ENCODE measurements at regions not wholly inside any gene's neighbourhood (a gene's known extent, or its start where the extent isn't known, plus 50 kb on each side); places are given as distances from the start of the nearest gene placed in this dataset.
"Not testable (repeated sequence)": the region's sequence is repeated elsewhere in the genome, so short reads cannot be mapped to it uniquely, and the experiment has no call there.

DNA sequence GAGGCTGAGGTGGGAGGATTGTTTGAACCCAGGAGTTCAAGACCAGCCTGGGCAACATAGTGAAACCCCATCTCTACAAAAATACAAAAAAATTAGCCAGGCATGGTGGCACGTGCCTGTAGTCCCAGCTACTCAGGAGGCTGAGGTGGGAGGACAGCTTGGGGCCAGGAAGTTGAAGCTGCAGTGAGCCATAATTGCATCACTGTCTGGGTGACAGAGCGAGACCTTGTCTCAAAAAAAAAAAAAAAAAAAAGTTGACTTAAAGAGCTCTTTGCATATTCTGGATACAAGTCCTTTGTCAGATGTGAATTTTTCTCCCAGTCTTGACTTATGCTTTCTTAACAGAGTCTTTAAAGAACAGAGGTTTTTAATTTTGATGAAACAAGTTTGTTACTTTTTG is 79.9 kb upstream of the RPH3AL start:
- not testable (repeated sequence) for TF ChIP-seq POLR2AphosphoS5, TCF7L2 (IDR thresholded peaks at IDR 0.05; ENCODE audit: low read depth, low read length)
- TF ChIP-seq, protein P1, sequence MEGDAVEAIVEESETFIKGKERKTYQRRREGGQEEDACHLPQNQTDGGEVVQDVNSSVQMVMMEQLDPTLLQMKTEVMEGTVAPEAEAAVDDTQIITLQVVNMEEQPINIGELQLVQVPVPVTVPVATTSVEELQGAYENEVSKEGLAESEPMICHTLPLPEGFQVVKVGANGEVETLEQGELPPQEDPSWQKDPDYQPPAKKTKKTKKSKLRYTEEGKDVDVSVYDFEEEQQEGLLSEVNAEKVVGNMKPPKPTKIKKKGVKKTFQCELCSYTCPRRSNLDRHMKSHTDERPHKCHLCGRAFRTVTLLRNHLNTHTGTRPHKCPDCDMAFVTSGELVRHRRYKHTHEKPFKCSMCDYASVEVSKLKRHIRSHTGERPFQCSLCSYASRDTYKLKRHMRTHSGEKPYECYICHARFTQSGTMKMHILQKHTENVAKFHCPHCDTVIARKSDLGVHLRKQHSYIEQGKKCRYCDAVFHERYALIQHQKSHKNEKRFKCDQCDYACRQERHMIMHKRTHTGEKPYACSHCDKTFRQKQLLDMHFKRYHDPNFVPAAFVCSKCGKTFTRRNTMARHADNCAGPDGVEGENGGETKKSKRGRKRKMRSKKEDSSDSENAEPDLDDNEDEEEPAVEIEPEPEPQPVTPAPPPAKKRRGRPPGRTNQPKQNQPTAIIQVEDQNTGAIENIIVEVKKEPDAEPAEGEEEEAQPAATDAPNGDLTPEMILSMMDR (IDR thresholded peaks at IDR 0.05) = not testable (repeated sequence)

All from Panc1 (cell line).